Stimulated activated naive CD8-positive, alpha-beta T cell treated with anti-CD3 and anti-CD28 coated beads, Interleukin-15, amount 100 ng/mL, for 72 hours (primary cell): ENCODE measurements at regions not wholly inside any gene's neighbourhood (a gene's known extent, or its start where the extent isn't known, plus 50 kb on each side); places are given as distances from the start of the nearest gene placed in this dataset.

Experiments
- ATAC-seq: fragments of 150-1000 bp; cut with Tn5 transposase; 2 replicates; pipeline ENCODE4 v1.10.0; 2021; ENCODE audit warnings: mild to moderate bottlenecking, moderate library complexity
- DNase-seq, 2 donors: peaks; one replicate each; pipeline ENCODE4 v3.0.0; 2021 to 2022
- H3K27ac Mint-ChIP-seq, 2 donors: one replicate each; pipeline ENCODE4 v1.8.0; 2022; ENCODE audit warnings: mild to moderate bottlenecking in 2 of 2, mixed read lengths in 2 of 2, moderate library complexity in 2 of 2
- H3K27me3 Mint-ChIP-seq: one replicate; pipeline ENCODE4 v1.8.0; 2022; ENCODE audit warnings: mixed read lengths
- H3K4me1 Mint-ChIP-seq: one replicate; pipeline ENCODE4 v1.8.0; 2022; ENCODE audit warnings: mild to moderate bottlenecking, mixed read lengths
- H3K4me3 Mint-ChIP-seq, 2 donors: one replicate each; pipeline ENCODE4 v1.8.0; 2022; ENCODE audit warnings: mild to moderate bottlenecking in 2 of 2, mixed read lengths in 2 of 2, moderate library complexity in 1 of 2
- H3K9me3 Mint-ChIP-seq, 2 donors: one replicate each; pipeline ENCODE4 v1.8.0; 2022; ENCODE audit warnings: mixed read lengths in 2 of 2

GRCh38 chr4:64216741-64217140, 192.5 kb downstream of the TECRL start:
- ATAC-seq (no peak), DNase-seq (no peak)
- H3K4me3 Mint-ChIP-seq: no peak overlapping the region
- H3K27me3 Mint-ChIP-seq: no peaks in the 10 kb centered on the region
- peaks cover 0 to 8% of the 10 kb centered on the region in 2 donors for H3K9me3 Mint-ChIP-seq
- H3K4me1 Mint-ChIP-seq: no peaks in the 10 kb centered on the region
- H3K27ac Mint-ChIP-seq: no peak overlapping the region

- H3K9me3 Mint-ChIP-seq: peaks cover 5 to 7% of the 10 kb centered on the region in 2 donors
- no peak overlapping the region for H3K4me3 Mint-ChIP-seq
- no peaks in the 10 kb centered on the region for H3K4me1 Mint-ChIP-seq
- H3K27ac Mint-ChIP-seq: no peak overlapping the region
- DNase-seq (no peak), ATAC-seq (no peak)
- H3K27me3 Mint-ChIP-seq: no peaks in the 10 kb centered on the region
These were observed 203.9 kb downstream of the TECRL start for GRCh38 chr4:64205376-64205775.

GRCh38 chr4:64200001-64200555, 209.2 kb downstream of the TECRL start:
- H3K4me1 Mint-ChIP-seq: no peaks in the 10 kb centered on the region
- no peaks in the 10 kb centered on the region for H3K27me3 Mint-ChIP-seq
- no peak overlapping the region for H3K27ac Mint-ChIP-seq
- ATAC-seq: no peak
- no peak for DNase-seq
- peaks cover 0 to 11% of the 10 kb centered on the region in 2 donors for H3K9me3 Mint-ChIP-seq
- H3K4me3 Mint-ChIP-seq: no peak overlapping the region

- H3K4me3 Mint-ChIP-seq: no peak overlapping the region
These were observed 213.7 kb downstream of the TECRL start for GRCh38 chr4:64195582-64195981.

GRCh38 chr4:64192731-64193412, 216.4 kb downstream of the TECRL start:
- no peak overlapping the region for H3K4me3 Mint-ChIP-seq
- H3K9me3 Mint-ChIP-seq: peaks cover 11 to 14% of the 10 kb centered on the region in 2 donors
- no peaks in the 10 kb centered on the region for H3K4me1 Mint-ChIP-seq
- no peak overlapping the region for H3K27ac Mint-ChIP-seq
- no peak for ATAC-seq
- DNase-seq: no peak
- H3K27me3 Mint-ChIP-seq: no peaks in the 10 kb centered on the region

More at GRCh38 chr4:64195582-64195981, 213.7 kb downstream of the TECRL start:
- peaks cover 0 to 14% of the 10 kb centered on the region in 2 donors for H3K9me3 Mint-ChIP-seq
- DNase-seq: no peak
- no peak for ATAC-seq
- no peaks in the 10 kb centered on the region for H3K4me1 Mint-ChIP-seq
- H3K27ac Mint-ChIP-seq: no peak overlapping the region
- no peaks in the 10 kb centered on the region for H3K27me3 Mint-ChIP-seq

GRCh38 chr4:64174247-64174882, 234.9 kb downstream of the TECRL start:
- no peak for ATAC-seq
- H3K9me3 Mint-ChIP-seq: peaks cover 0 to under 1% of the 10 kb centered on the region in 2 donors

GRCh38 chr4:64166365-64166764, 242.9 kb downstream of the TECRL start:
- Mint-ChIP-seq H3K9me3 (peaks cover 0 to 8% of the 10 kb centered on the region in 2 donors), H3K27me3 (no peaks in the 10 kb centered on the region), H3K4me3 (no peak overlapping the region), H3K27ac (no peak overlapping the region), H3K4me1 (no peaks in the 10 kb centered on the region)
- ATAC-seq: no peak
- DNase-seq: no peak

More at GRCh38 chr4:64174247-64174882, 234.9 kb downstream of the TECRL start:
- H3K27ac Mint-ChIP-seq: no peak overlapping the region
- H3K27me3 Mint-ChIP-seq: no peaks in the 10 kb centered on the region
- H3K4me3 Mint-ChIP-seq: no peak overlapping the region
- DNase-seq: no peak
- no peaks in the 10 kb centered on the region for H3K4me1 Mint-ChIP-seq

- Mint-ChIP-seq H3K4me3 (peak overlapping the region in 1 of 2 donors; percentile 57), H3K27me3 (no peaks in the 10 kb centered on the region), H3K27ac (no peak overlapping the region), H3K9me3 (peaks cover 0 to 6% of the 10 kb centered on the region in 2 donors), H3K4me1 (no peaks in the 10 kb centered on the region)
- DNase-seq (peak; percentile 28 to 31), ATAC-seq (no peak)
These were observed 250.5 kb downstream of the TECRL start for GRCh38 chr4:64158648-64159326.

- Mint-ChIP-seq H3K9me3 (peaks cover 0 to 6% of the 10 kb centered on the region in 2 donors), H3K27me3 (no peaks in the 10 kb centered on the region)
- ATAC-seq: no peak
These were observed 251.9 kb downstream of the TECRL start for GRCh38 chr4:64157397-64157796.

GRCh38 chr4:64156253-64156652, 253.0 kb downstream of the TECRL start:
- no peak for ATAC-seq
- Mint-ChIP-seq H3K27ac (no peak overlapping the region), H3K4me3 (no peak overlapping the region), H3K27me3 (no peaks in the 10 kb centered on the region), H3K4me1 (no peaks in the 10 kb centered on the region), H3K9me3 (peaks cover 0 to 6% of the 10 kb centered on the region in 2 donors)
- DNase-seq: no peak

More at GRCh38 chr4:64157397-64157796, 251.9 kb downstream of the TECRL start:
- no peak overlapping the region for H3K4me3 Mint-ChIP-seq
- no peak overlapping the region for H3K27ac Mint-ChIP-seq
- H3K4me1 Mint-ChIP-seq: no peaks in the 10 kb centered on the region
- DNase-seq: no peak

- Mint-ChIP-seq H3K9me3 (peaks cover 16 to 28% of the 10 kb centered on the region in 2 donors), H3K27me3 (no peaks in the 10 kb centered on the region), H3K4me3 (no peak overlapping the region), H3K4me1 (no peaks in the 10 kb centered on the region), H3K27ac (no peak overlapping the region)
- DNase-seq (no peak), ATAC-seq (no peak)
These were observed 263.2 kb downstream of the TECRL start for GRCh38 chr4:64146030-64146429.

- no peaks in the 10 kb centered on the region for H3K27me3 Mint-ChIP-seq
- H3K4me1 Mint-ChIP-seq: no peaks in the 10 kb centered on the region
- DNase-seq (no peak), ATAC-seq (no peak)
- H3K4me3 Mint-ChIP-seq: no peak overlapping the region
- peaks cover 16 to 28% of the 10 kb centered on the region in 2 donors for H3K9me3 Mint-ChIP-seq
- no peak overlapping the region for H3K27ac Mint-ChIP-seq
These were observed 264.3 kb downstream of the TECRL start for GRCh38 chr4:64144994-64145393.

- Mint-ChIP-seq H3K27ac (no peak overlapping the region), H3K4me3 (no peak overlapping the region), H3K27me3 (no peaks in the 10 kb centered on the region), H3K4me1 (no peaks in the 10 kb centered on the region), H3K9me3 (no peaks in the 10 kb centered on the region)
- ATAC-seq (no peak), DNase-seq (no peak)
These were observed 278.3 kb downstream of the TECRL start for GRCh38 chr4:64130907-64131306.

GRCh38 chr4:64125354-64125753, 283.9 kb downstream of the TECRL start:
- Mint-ChIP-seq H3K27ac (no peak overlapping the region), H3K27me3 (no peaks in the 10 kb centered on the region), H3K4me3 (no peak overlapping the region), H3K9me3 (peaks cover 8 to 20% of the 10 kb centered on the region in 2 donors), H3K4me1 (no peaks in the 10 kb centered on the region)
- DNase-seq (no peak), ATAC-seq (no peak)

- Mint-ChIP-seq H3K4me1 (no peaks in the 10 kb centered on the region), H3K27me3 (no peaks in the 10 kb centered on the region), H3K9me3 (peaks cover 23 to 25% of the 10 kb centered on the region in 2 donors), H3K27ac (no peak overlapping the region), H3K4me3 (no peak overlapping the region)
- DNase-seq (no peak), ATAC-seq (no peak)
These were observed 287.4 kb downstream of the TECRL start for GRCh38 chr4:64121803-64122202.

GRCh38 chr4:64105903-64106302, 303.3 kb downstream of the TECRL start:
- ATAC-seq: no peak
- no peak for DNase-seq
- Mint-ChIP-seq H3K27ac (no peak overlapping the region), H3K27me3 (no peaks in the 10 kb centered on the region), H3K4me1 (no peaks in the 10 kb centered on the region), H3K9me3 (no peaks in the 10 kb centered on the region), H3K4me3 (no peak overlapping the region)
